GM21526 (cell line): ENCODE measurements at regions not wholly inside any gene's neighbourhood (a gene's known extent, or its start where the extent isn't known, plus 50 kb on each side); places are given as distances from the start of the nearest gene placed in this dataset.
"Not testable (repeated sequence)": the region's sequence is repeated elsewhere in the genome, so short reads cannot be mapped to it uniquely, and the experiment has no call there.

Source experiments
- ATAC-seq: cut with Tn5 transposase; IDR thresholded peaks from one replicate; pipeline ENCODE4 v1.9.1; 2021; ENCODE audit warnings: moderate library complexity; ENCODE audit not compliant: unreplicated experiment, low FRiP score

DNA sequence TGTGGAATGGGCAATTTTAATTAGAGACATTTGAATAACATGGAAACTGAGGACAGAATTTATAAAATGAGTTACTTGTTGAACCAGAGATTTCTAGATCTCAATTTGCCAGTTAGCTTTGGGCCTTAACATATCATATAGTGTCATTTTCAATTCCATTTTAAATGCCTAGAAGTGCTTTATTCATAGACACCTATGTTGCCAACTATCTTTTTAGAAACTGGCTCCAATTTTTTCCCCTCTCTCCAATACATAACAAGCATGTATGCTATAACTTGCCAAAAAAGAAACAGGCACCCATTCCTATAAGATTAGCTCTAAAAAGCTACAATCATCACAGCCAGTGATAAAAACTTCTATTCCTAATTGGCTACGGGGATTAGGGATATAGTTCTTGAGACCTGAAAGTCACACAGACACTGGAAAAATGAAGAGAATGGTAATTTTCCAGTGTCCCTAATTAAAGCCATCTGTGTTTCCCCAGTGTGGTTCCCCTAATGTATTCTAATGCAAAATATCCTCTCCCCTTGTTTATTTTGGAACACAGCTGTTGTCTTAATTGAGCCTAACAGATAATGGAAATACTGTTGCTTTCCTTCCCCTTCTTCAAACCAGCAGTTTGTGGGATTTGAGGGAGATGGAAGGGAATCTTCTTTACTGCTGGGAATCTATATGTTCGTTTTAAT, 205.5 kb upstream of the FSHR start:
- no peak for ATAC-seq

GRCh38 chr2:49355611-49356010, 201.3 kb upstream of the FSHR start:
- ATAC-seq, result no peak

DNA sequence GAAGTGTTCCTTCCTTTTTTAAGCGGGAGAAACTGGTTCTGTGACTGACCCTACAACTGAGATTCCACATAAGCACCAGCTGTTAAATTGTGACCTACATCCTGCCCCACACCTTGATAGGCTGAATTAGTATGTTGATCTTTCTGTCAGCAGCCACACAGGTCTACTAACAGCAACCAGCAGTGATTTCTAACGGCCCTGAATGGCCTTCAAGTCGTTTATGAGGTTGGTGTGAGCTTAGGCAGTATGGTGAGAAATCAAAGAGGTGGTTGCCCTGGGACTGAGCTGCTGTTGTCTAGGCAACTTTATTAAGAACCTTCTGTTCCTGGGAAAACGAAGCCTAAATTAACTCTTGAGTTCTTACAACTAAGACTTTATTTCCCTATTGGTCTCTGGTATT, 197.2 kb upstream of the FSHR start:
- ATAC-seq, result no peak

DNA sequence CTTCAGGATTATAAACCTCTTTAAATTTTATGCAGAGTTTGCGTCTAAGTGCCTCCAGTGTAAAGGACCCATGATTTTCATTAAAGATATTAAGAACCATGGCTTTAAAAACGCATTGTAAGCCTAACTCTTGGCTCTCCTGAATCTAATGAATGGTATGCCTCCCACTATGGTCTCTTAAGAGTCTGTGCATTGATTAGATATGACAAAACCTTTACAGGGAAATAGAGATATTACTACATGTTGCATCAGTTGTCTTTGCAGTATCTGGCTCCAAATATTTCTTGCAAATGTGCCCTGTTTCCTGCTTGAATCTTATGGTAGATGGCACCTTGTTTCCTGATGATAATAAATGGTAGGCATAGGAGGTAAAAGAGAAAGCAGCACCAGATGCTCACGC, 189.3 kb upstream of the FSHR start:
- no peak for ATAC-seq

DNA sequence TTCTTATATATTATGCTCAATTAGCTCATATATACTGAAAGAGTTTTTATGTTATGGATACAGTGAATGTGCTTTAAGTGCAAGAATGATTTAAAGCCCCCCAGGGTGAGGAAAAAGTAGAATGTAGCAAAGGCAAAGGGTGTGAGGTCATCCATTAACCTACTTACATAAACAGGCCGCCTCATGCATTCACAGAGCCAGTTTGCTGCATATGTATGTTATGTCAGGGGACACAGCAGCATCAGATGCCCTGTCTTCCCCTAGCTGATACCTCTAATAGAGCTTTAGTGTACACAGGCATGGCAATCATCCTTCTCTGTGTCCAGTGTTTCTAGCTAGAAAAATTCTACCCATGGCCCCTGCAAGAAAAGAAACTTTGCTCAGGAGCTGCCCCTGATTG, 187.8 kb upstream of the FSHR start:
- ATAC-seq, result no peak

- ATAC-seq, result no peak
Observed at GRCh38 chr2:49335546-49335945, 181.2 kb upstream of the FSHR start.

DNA sequence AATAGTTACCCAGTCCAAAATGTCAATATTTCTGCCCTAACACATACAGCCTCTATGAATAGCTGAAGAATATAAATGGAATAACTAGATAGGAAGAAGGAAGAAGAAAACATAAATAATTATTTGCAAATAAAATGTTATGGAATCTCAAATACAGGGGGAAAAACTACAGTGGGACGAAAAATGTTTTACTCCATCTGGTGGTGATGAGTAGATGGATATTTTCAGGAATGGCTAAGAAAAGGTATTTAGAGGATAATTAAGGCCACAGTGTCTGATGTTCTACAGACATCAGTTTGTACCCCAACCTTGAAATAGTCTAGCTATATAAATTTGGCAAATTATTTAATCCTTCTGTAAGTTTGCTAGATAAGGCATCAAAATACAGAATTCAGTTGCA, 178.1 kb upstream of the FSHR start:
- no peak for ATAC-seq

- no peak for ATAC-seq
Observed at GRCh38 chr2:49318531-49318930, 164.2 kb upstream of the FSHR start.

DNA sequence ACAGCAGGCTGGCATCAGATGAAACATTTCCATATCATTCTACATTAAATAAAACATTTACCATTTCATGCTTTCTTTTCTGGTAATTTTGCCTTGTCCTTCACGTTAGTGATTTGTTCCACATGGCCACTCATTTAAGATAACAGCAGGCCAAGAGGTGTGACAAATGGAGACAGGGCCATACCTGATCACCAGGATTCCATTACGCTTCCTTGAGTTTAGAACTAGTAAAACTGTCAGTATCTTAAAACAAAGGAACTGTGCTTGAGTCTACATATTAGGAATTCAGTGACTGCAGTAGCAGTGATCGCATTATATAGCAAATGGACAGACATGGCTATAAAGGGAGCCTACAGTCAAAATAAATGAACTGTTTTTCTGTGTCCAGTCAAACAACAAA, 155.1 kb upstream of the FSHR start:
- no peak for ATAC-seq

DNA sequence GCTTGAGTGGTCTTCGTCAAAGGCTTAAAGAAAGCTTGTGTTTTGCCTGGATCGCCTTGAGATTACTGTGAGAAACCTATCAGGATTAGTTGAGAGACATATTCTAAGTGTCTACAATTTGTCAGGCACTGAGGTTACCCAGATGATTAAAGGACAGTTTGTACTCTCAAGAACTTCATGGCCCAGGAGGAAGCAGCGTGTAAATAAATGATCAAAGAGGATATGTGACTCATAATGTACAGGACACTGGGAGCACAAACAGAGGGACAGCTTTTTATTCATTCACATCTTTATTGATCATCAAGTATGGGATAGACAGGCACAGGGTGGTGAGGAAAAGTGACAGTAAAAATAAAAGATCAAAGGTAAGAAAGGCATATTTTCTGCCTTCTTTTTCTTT, 152.6 kb upstream of the FSHR start:
- no peak for ATAC-seq

DNA sequence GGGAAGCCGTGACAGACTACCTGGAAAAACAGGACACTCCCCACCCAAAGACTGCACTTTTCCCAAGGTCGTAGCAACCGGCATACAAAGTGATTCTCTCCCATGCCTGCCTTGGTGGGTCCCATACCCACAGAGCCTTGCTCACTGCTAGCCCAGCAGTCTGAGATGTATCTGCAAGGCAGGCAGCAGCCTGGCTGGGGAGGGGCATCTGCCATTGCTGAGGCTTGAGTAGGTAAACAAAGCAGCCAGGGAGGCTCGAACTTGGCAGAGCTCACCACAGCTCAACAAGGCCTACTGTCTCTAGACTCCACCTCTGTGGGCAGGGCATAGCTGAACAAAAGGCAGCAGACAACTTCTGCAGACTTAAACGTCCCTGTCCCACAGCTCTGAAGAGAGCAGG, 144.4 kb upstream of the FSHR start:
- ATAC-seq, result not testable (repeated sequence)

GRCh38 chr2:49298230-49298629, 143.9 kb upstream of the FSHR start:
- no peak for ATAC-seq

DNA sequence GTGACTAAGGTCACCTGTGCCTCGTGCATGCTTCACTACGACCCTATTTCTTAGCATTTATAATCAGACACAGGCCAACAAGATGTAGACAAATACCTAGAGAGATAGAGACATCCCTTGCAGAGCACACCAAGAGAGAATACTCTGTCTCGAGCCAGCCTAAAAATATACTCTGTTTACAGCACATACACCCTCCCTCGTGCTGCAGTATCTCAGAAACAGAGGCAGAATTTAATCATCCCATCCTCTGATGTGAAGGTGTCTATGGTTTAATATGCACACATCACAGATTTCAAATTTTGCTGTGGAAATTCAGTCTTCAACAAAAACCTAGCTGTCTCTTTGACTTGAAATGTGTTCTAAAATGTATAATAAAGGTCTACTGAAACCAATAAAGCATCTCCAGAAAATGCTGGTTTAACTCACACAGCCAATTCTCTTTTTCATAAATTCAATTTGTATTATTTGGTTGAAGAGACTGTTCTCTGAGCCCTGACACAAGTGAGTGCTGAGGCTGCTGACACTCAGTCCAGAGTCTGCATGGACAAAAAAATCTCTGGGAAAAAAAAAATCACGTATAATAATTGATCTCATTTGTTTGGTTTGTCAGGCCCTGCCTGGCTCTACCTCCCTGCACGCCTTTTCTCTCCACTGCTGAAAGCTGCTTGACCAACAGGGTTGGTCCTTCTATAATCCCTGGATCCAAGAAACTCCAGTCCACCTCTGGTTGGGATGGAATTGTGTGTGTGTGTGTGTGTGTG, 142.0 kb upstream of the FSHR start:
- ATAC-seq, result no peak

DNA sequence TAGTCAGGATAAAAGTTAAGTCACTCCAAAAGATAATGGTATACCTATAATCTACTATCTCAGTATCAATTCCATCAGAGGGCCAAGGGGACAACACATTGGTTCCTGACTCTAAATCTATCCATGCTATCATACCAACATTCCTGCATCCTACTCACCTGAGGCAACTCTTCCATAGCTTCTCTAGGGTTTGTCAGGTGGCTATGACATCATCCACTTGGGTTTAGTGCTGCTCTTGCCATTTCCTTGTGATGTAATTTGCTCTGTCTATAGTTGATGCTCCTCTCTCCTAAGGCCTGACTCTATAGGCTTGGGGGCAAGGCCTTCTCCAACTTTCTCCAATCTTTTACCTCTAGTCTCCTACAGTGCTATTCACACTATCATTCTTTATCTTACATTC, 139.9 kb upstream of the FSHR start:
- no peak for ATAC-seq

DNA sequence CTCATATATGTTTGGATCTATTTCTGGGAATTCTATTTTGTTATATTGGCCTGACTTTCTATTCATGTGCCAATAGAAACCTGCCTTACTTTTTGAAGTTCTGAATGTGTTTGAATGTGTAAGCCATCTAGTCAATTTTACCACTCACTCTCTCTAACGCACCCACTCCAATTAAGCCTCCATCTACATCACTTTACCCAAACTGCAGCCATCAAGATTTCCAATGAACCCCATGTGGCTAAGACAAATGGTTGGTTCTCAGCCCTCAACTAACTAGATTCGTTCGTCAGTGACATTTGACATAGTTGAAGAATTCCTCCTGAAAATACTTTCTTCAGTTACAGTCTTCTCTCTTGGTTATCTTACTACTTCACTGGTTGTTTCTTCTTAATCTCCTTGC, 137.3 kb upstream of the FSHR start:
- no peak for ATAC-seq

GRCh38 chr2:49289711-49290110, 135.4 kb upstream of the FSHR start:
- ATAC-seq, result no peak

- no peak for ATAC-seq
Observed at GRCh38 chr2:49288902-49289700, 134.8 kb upstream of the FSHR start.

- ATAC-seq, result no peak
Observed at GRCh38 chr2:49288113-49288705, 133.9 kb upstream of the FSHR start.

DNA sequence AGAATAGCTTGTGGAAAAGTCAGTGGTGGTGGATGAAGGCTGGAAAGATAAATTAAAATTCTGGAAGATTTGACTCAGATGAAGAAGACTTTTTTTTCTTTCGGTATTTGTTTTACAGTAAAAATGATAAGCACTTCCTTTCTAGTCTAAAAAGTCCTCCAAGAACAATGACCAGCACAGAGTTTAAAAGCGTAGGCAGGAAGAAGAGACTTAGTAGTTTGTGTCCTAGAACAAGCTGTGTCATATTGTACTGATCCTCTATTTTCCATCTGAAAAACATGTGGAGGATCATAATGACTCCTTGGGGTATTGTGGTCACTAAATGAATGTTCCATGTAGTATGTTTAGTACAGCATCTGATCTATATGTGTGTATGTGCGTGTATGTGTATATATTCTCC, 132.4 kb upstream of the FSHR start:
- no peak for ATAC-seq

GRCh38 chr2:49286045-49286444, 131.7 kb upstream of the FSHR start:
- ATAC-seq, result no peak

- ATAC-seq, result no peak
Observed at GRCh38 chr2:49278561-49278960, 124.2 kb upstream of the FSHR start.
